ENCODE measurements at regions not wholly inside any gene's neighbourhood (a gene's known extent, or its start where the extent isn't known, plus 50 kb on each side); places are given as distances from the start of the nearest gene placed in this dataset.

- intact Hi-C loops (cut with micrococcal nuclease; ENCODE audit: unreplicated experiment), result no loop called here
- no peaks in the 10 kb centered on the region for H3K36me3 ChIP-seq (ENCODE audit: control insufficient read depth, insufficient read depth, low read length)
- Mint-ChIP-seq H3K27ac (ENCODE audit: unreplicated experiment) (no peak overlapping the region), H3K4me3 (ENCODE audit: unreplicated experiment) (no peak overlapping the region), H3K27me3 (ENCODE audit: insufficient read depth, unreplicated experiment) (no peaks in the 10 kb centered on the region), H3K36me3 (ENCODE audit: insufficient read depth, unreplicated experiment) (no peaks in the 10 kb centered on the region), H3K9me3 (ENCODE audit: unreplicated experiment) (no peaks in the 10 kb centered on the region), H3K4me1 (ENCODE audit: low read depth, unreplicated experiment) (no peaks in the 10 kb centered on the region)
- no TSS peak for BruUV-seq (replicated peaks)
- DNase-seq, result no peak
- TF ChIP-seq CTCF (IDR thresholded peaks at IDR 0.05; ENCODE audit: insufficient read depth in 1 of 2, low read depth in 1 of 2, low read length in 1 of 2, severe bottlenecking in 1 of 2, unreplicated experiment in 1 of 2), result no peak
- no peak overlapping the region for H3K4me3 ChIP-seq (ENCODE audit: low read depth, low read length)
- H3K27me3 ChIP-seq (replicated peaks; ENCODE audit: control insufficient read depth, insufficient read depth, low read length), result no peaks in the 10 kb centered on the region
- ChIA-PET POLR2A (no interaction called here), CTCF (no interaction called here)
- H3K4me1 ChIP-seq, result no peaks in the 10 kb centered on the region
- no peaks in the 10 kb centered on the region for H3K9me3 ChIP-seq
Observed at GRCh38 chr1:118397496-118397859, 212.4 kb upstream of the SPAG17 start.

GRCh38 chr1:118396829-118397495 is 211.9 kb upstream of the SPAG17 start:
- Histone ChIP-seq H3K4me3 (ENCODE audit: low read depth, low read length) (no peak overlapping the region), H3K36me3 (ENCODE audit: control insufficient read depth, insufficient read depth, low read length) (no peaks in the 10 kb centered on the region), H3K27me3 (replicated peaks; ENCODE audit: control insufficient read depth, insufficient read depth, low read length) (no peaks in the 10 kb centered on the region), H3K4me1 (no peaks in the 10 kb centered on the region), H3K9me3 (no peaks in the 10 kb centered on the region)
- no peak for TF ChIP-seq CTCF (IDR thresholded peaks at IDR 0.05; ENCODE audit: insufficient read depth in 1 of 2, low read depth in 1 of 2, low read length in 1 of 2, severe bottlenecking in 1 of 2, unreplicated experiment in 1 of 2)
- no peaks in the 10 kb centered on the region for H3K27me3 Mint-ChIP-seq (ENCODE audit: insufficient read depth, unreplicated experiment)
- H3K4me3 Mint-ChIP-seq (ENCODE audit: unreplicated experiment), result no peak overlapping the region
- CTCF ChIA-PET, result no interaction called here
- no TSS peak for BruUV-seq (replicated peaks)
- H3K4me1 Mint-ChIP-seq (ENCODE audit: low read depth, unreplicated experiment), result no peaks in the 10 kb centered on the region
- no peaks in the 10 kb centered on the region for H3K36me3 Mint-ChIP-seq (ENCODE audit: insufficient read depth, unreplicated experiment)
- H3K27ac Mint-ChIP-seq (ENCODE audit: unreplicated experiment), result no peak overlapping the region
- H3K9me3 Mint-ChIP-seq (ENCODE audit: unreplicated experiment), result no peaks in the 10 kb centered on the region
- POLR2A ChIA-PET, result no interaction called here
- no peak for DNase-seq
- intact Hi-C loops (cut with micrococcal nuclease; ENCODE audit: unreplicated experiment), result no loop called here

GRCh38 chr1:118396279-118396678 is 211.3 kb upstream of the SPAG17 start:
- no peak for DNase-seq
- Histone ChIP-seq H3K27me3 (replicated peaks; ENCODE audit: control insufficient read depth, insufficient read depth, low read length) (no peaks in the 10 kb centered on the region), H3K4me3 (ENCODE audit: low read depth, low read length) (no peak overlapping the region), H3K9me3 (no peaks in the 10 kb centered on the region), H3K4me1 (no peaks in the 10 kb centered on the region), H3K36me3 (ENCODE audit: control insufficient read depth, insufficient read depth, low read length) (no peaks in the 10 kb centered on the region)
- H3K4me3 Mint-ChIP-seq (ENCODE audit: unreplicated experiment), result no peak overlapping the region
- no peak overlapping the region for H3K27ac Mint-ChIP-seq (ENCODE audit: unreplicated experiment)
- no TSS peak for BruUV-seq (replicated peaks)
- POLR2A ChIA-PET, result no interaction called here
- no peaks in the 10 kb centered on the region for H3K4me1 Mint-ChIP-seq (ENCODE audit: low read depth, unreplicated experiment)
- no peaks in the 10 kb centered on the region for H3K9me3 Mint-ChIP-seq (ENCODE audit: unreplicated experiment)
- no peaks in the 10 kb centered on the region for H3K36me3 Mint-ChIP-seq (ENCODE audit: insufficient read depth, unreplicated experiment)
- TF ChIP-seq CTCF (IDR thresholded peaks at IDR 0.05; ENCODE audit: insufficient read depth in 1 of 2, low read depth in 1 of 2, low read length in 1 of 2, severe bottlenecking in 1 of 2, unreplicated experiment in 1 of 2), result no peak
- H3K27me3 Mint-ChIP-seq (ENCODE audit: insufficient read depth, unreplicated experiment), result no peaks in the 10 kb centered on the region
- intact Hi-C loops (cut with micrococcal nuclease; ENCODE audit: unreplicated experiment), result no loop called here
- CTCF ChIA-PET, result no interaction called here
